Thyroid gland (tissue), 4 donors: ENCODE measurements at regions not wholly inside any gene's neighbourhood (a gene's known extent, or its start where the extent isn't known, plus 50 kb on each side); places are given as distances from the start of the nearest gene placed in this dataset.

Source experiments
- CTCF ChIP-seq, 6 experiments: fragments of 200-600 bp in 3 of 6; fragments of 450-650 bp in 3 of 6; sonication (generic) in 3 of 6; IDR thresholded peaks; one replicate each; pipeline ENCODE4 v1.5.1; 2016 to 2019; ENCODE audit warnings: antibody characterized with exemption in 6 of 6, mild to moderate bottlenecking in 2 of 6, inconsistent platforms in 1 of 6, moderate library complexity in 1 of 6
- POLR2A ChIP-seq, 2 donors: fragments of 450-650 bp; IDR thresholded peaks; one replicate each; pipeline ENCODE4 v1.6.1; 2017; ENCODE audit warnings: antibody characterized with exemption in 2 of 2, mild to moderate bottlenecking in 2 of 2, moderate library complexity in 1 of 2

GRCh38 chr7:142381727-142382390 is 124.0 kb upstream of the PRSS58 start:
- TF ChIP-seq POLR2A (IDR thresholded peaks at IDR 0.05): no peak
- TF ChIP-seq CTCF (IDR thresholded peaks at IDR 0.05): no peak
